ENCODE measurements at regions not wholly inside any gene's neighbourhood (a gene's known extent, or its start where the extent isn't known, plus 50 kb on each side); places are given as distances from the start of the nearest gene placed in this dataset.

DNA sequence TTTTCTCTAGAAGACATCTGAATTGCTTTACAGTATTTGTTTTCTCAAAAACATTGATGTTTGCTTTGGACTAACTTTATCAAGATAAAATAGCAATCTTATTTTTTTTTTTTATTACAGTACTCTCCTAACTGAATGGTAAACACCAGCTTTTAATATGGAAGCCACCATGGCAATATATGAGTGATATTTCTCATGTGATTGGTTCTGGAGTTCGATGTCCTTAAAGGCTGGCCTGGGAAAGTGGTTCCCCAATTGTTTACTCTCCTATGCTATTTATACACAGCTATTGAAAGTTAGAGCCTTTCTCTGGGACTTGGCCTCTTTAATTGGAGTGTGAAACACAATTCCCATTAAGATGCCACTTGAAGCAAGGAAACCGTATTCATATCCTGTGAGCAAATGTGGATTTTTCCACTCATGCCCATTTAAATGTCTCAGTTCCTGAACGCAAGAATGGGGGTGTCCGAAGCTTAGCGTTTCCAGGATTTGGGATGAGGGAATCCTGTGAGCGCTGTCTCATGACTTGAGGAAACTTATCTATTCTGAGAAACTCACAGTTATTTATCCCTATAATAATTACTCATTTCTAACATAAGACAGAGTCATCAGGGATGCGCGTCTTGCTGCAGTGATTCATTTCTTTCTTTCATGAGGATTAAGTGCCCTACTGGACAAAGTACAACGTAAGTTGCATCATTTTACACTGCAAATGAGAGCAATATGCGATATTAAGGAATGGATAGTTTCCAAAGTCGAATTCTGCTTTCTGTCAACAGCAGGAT, 143.3 kb upstream of the PREP start:
- TF ChIP-seq, protein P1, sequence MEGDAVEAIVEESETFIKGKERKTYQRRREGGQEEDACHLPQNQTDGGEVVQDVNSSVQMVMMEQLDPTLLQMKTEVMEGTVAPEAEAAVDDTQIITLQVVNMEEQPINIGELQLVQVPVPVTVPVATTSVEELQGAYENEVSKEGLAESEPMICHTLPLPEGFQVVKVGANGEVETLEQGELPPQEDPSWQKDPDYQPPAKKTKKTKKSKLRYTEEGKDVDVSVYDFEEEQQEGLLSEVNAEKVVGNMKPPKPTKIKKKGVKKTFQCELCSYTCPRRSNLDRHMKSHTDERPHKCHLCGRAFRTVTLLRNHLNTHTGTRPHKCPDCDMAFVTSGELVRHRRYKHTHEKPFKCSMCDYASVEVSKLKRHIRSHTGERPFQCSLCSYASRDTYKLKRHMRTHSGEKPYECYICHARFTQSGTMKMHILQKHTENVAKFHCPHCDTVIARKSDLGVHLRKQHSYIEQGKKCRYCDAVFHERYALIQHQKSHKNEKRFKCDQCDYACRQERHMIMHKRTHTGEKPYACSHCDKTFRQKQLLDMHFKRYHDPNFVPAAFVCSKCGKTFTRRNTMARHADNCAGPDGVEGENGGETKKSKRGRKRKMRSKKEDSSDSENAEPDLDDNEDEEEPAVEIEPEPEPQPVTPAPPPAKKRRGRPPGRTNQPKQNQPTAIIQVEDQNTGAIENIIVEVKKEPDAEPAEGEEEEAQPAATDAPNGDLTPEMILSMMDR (conservative IDR thresholded peaks at IDR 0.05; ENCODE audit: low read depth in 2 of 2), result no peak
- TF ChIP-seq EZH2phosphoT487 (IDR thresholded peaks at IDR 0.05; ENCODE audit: unreplicated experiment) (no peak), EZH2 (IDR thresholded peaks at IDR 0.05; ENCODE audit: low read depth, unreplicated experiment) (no peak), JUNB (IDR thresholded peaks at IDR 0.05; ENCODE audit: unreplicated experiment) (no peak), POLR2AphosphoS5 (IDR thresholded peaks at IDR 0.05; ENCODE audit: low read depth) (no peak), NANOG (IDR thresholded peaks at IDR 0.05; ENCODE audit: borderline replicate concordance) (no peak), ZNF114 (CRISPR knock-in tag; IDR thresholded peaks at IDR 0.05) (no peak), ZNF331 (CRISPR knock-in tag; IDR thresholded peaks at IDR 0.05; ENCODE audit: low read depth) (no peak)
- TF ChIP-seq, protein P2, sequence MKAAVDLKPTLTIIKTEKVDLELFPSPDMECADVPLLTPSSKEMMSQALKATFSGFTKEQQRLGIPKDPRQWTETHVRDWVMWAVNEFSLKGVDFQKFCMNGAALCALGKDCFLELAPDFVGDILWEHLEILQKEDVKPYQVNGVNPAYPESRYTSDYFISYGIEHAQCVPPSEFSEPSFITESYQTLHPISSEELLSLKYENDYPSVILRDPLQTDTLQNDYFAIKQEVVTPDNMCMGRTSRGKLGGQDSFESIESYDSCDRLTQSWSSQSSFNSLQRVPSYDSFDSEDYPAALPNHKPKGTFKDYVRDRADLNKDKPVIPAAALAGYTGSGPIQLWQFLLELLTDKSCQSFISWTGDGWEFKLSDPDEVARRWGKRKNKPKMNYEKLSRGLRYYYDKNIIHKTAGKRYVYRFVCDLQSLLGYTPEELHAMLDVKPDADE (IDR thresholded peaks at IDR 0.05), result no peak
- TF ChIP-seq, protein P3, sequence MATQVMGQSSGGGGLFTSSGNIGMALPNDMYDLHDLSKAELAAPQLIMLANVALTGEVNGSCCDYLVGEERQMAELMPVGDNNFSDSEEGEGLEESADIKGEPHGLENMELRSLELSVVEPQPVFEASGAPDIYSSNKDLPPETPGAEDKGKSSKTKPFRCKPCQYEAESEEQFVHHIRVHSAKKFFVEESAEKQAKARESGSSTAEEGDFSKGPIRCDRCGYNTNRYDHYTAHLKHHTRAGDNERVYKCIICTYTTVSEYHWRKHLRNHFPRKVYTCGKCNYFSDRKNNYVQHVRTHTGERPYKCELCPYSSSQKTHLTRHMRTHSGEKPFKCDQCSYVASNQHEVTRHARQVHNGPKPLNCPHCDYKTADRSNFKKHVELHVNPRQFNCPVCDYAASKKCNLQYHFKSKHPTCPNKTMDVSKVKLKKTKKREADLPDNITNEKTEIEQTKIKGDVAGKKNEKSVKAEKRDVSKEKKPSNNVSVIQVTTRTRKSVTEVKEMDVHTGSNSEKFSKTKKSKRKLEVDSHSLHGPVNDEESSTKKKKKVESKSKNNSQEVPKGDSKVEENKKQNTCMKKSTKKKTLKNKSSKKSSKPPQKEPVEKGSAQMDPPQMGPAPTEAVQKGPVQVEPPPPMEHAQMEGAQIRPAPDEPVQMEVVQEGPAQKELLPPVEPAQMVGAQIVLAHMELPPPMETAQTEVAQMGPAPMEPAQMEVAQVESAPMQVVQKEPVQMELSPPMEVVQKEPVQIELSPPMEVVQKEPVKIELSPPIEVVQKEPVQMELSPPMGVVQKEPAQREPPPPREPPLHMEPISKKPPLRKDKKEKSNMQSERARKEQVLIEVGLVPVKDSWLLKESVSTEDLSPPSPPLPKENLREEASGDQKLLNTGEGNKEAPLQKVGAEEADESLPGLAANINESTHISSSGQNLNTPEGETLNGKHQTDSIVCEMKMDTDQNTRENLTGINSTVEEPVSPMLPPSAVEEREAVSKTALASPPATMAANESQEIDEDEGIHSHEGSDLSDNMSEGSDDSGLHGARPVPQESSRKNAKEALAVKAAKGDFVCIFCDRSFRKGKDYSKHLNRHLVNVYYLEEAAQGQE (IDR thresholded peaks at IDR 0.05; ENCODE audit: unreplicated experiment), result no peak
